LNCaP clone FGC (cell line): ENCODE measurements at regions not wholly inside any gene's neighbourhood (a gene's known extent, or its start where the extent isn't known, plus 50 kb on each side); places are given as distances from the start of the nearest gene placed in this dataset.
"Not testable (repeated sequence)": the region's sequence is repeated elsewhere in the genome, so short reads cannot be mapped to it uniquely, and the experiment has no call there.

Experiments
- DNase-seq: peaks from one replicate; pipeline ENCODE4 v3.0.0-alpha.2; 2011; ENCODE audit warnings: low read depth
- H3K4me3 ChIP-seq: 2 replicates; pipeline ENCODE4 v1.5.1; 2011; ENCODE audit warnings: mild to moderate bottlenecking, low read depth, low read length, control low read depth
- TF ChIP-seq, protein P1 (sequence below): IDR thresholded peaks from 2 replicates; pipeline ENCODE4 v1.5.1; 2012; ENCODE audit warnings: mild to moderate bottlenecking; ENCODE audit not compliant: control insufficient read depth, insufficient read depth; ENCODE audit errors: extremely low read depth

GRCh38 chr20:58574469-58574868 lies 59.3 kb upstream of the APCDD1L start:
- H3K4me3 ChIP-seq = no peak overlapping the region
- TF ChIP-seq, protein P1, sequence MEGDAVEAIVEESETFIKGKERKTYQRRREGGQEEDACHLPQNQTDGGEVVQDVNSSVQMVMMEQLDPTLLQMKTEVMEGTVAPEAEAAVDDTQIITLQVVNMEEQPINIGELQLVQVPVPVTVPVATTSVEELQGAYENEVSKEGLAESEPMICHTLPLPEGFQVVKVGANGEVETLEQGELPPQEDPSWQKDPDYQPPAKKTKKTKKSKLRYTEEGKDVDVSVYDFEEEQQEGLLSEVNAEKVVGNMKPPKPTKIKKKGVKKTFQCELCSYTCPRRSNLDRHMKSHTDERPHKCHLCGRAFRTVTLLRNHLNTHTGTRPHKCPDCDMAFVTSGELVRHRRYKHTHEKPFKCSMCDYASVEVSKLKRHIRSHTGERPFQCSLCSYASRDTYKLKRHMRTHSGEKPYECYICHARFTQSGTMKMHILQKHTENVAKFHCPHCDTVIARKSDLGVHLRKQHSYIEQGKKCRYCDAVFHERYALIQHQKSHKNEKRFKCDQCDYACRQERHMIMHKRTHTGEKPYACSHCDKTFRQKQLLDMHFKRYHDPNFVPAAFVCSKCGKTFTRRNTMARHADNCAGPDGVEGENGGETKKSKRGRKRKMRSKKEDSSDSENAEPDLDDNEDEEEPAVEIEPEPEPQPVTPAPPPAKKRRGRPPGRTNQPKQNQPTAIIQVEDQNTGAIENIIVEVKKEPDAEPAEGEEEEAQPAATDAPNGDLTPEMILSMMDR = no peak
- DNase-seq = no peak

DNA sequence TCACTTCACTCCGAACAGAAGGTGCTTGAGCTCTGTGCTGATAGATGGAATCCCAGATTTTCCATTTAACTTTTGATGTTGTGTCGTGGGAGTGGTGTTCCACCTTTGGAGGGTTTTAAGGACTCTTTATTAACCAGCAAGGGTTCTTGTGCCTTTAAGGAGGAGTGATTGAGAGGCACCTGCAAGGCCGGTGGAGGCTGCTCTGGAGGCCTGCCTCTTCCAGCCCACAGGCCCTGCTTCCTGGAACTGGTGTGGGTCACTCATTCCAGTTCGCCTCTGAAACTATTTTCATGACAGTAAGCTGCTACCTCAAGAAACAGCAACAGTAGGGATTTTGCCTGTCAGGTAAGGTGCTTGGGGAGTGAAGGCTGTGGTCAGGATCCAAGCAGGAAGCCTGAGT lies 58.8 kb upstream of the APCDD1L start:
- TF ChIP-seq, protein P1 = no peak
- H3K4me3 ChIP-seq = no peak overlapping the region
- no peak for DNase-seq

- no peak overlapping the region for H3K4me3 ChIP-seq
- TF ChIP-seq, protein P1 = no peak
- no peak for DNase-seq
Measured at GRCh38 chr20:58573257-58573656, 58.1 kb upstream of the APCDD1L start.

DNA sequence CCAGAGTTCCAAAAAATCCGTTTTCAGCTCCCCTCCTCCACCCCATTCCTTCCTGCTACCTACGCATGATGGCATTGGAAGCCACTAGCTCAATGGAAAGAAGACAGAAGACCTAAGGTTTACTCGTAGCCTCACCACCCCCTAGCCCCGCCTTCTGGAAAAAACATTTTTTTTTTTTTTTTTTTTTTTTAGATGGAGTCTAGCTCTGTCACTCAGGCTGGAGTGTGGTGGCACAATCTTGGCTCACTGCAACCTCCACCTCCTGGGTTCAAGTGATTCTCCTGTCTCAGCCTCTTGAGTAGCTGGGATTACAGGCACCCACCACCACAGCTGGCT lies 57.2 kb upstream of the APCDD1L start:
- DNase-seq, H3K4me3 ChIP-seq: not testable (repeated sequence)

- DNase-seq = no peak
- TF ChIP-seq, protein P1 = no peak
- no peak overlapping the region for H3K4me3 ChIP-seq
Measured at GRCh38 chr20:58571693-58572427, 56.7 kb upstream of the APCDD1L start.

- no peak for DNase-seq
- no peak overlapping the region for H3K4me3 ChIP-seq
- TF ChIP-seq, protein P1 = no peak
Measured at GRCh38 chr20:58571356-58571692, 56.1 kb upstream of the APCDD1L start.

DNA sequence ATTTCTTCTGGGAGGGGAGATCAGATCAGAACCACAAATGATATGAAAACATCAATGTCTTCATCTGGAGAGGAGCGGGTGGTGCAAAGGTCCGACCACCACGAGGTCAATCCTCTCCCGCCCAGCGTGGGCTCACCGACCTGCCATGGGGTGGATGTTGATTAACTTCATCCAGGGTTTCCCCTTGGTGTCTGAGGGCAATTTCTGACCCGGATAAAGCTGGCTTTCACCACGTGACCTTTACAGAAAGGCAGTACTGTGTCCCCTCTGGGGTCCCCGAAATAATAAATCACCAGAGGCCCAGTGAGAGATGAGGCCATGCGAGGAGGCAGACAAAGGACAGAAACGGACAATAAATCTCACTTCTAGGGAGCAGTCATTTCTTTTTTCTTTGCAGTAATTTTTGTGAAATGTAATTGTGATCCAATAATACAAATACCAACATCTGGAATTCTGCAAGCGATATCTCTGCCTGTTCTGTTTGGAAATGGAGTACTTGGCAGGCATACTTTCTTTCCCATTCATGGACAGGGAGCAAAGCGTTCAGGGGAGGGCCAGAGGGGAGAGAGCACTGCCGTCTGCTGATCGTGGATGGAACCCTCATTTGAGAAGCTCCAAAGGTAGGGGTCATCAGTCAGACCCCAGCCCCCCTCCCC lies 55.1 kb upstream of the APCDD1L start:
- TF ChIP-seq, protein P1 = no peak
- no peak overlapping the region for H3K4me3 ChIP-seq
- no peak for DNase-seq
